ENCODE measurements at regions not wholly inside any gene's neighbourhood (a gene's known extent, or its start where the extent isn't known, plus 50 kb on each side); places are given as distances from the start of the nearest gene placed in this dataset.

DNA sequence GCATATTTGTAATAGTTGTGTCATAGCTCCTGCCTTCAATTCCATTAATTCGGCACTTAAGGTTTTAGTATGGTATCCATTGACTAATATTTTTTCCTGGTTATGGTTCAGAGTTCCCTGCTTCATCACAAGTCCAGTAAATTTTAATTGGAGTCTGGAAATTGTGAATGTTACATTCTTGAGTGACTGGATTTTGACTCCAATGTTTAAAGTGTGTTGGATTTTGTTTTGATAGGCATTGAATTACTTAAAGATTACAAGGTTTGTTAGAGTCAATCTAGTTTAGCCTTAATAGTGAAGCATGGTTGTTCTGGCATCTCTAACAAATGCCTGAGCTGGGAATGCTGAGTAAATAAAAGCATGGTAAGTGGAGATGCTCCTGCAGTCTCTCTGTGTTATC lies 326.6 kb upstream of the IGFBP3 start:
- H3K27ac ChIP-seq: no peak overlapping the region
- POLR2A ChIA-PET (ENCODE audit: low non-redundant PET): no interaction called here
- CTCF ChIA-PET: interaction anchor here (0.5 to 0.7 kb wide), 2 partner anchors 214 to 358 kb away, joined by 3 read pairs; no protein-coding TSS in a partner anchor
- DNase-seq (ENCODE audit: low spot score): no peak
- TF ChIP-seq, protein P1, sequence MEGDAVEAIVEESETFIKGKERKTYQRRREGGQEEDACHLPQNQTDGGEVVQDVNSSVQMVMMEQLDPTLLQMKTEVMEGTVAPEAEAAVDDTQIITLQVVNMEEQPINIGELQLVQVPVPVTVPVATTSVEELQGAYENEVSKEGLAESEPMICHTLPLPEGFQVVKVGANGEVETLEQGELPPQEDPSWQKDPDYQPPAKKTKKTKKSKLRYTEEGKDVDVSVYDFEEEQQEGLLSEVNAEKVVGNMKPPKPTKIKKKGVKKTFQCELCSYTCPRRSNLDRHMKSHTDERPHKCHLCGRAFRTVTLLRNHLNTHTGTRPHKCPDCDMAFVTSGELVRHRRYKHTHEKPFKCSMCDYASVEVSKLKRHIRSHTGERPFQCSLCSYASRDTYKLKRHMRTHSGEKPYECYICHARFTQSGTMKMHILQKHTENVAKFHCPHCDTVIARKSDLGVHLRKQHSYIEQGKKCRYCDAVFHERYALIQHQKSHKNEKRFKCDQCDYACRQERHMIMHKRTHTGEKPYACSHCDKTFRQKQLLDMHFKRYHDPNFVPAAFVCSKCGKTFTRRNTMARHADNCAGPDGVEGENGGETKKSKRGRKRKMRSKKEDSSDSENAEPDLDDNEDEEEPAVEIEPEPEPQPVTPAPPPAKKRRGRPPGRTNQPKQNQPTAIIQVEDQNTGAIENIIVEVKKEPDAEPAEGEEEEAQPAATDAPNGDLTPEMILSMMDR (conservative IDR thresholded peaks at IDR 0.05; ENCODE audit: low read depth): no peak

DNA sequence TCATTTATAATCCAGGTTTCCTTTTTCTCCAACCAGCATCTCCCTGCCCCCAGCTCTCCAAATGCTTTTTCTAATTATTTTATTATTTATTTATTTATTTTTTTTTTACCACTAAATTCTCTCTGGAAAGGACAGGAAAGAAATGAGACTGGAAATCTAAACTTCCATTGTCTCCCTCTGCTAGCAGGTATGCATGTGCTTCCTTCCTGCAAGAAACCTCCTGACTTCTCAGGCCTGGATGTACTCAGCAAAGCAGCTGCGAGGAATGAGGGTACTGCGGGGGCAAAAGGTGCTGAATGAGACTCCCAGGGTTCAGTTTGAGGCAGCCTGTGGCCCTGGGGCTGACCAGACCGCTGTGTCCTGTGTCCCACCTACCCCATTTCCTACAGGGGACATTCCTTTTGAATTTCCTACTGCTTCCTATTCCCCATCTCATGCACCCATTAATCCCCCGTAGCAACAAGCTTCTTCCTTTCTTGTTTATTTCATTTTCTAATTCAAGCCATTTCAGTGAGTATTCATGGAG lies 324.6 kb upstream of the IGFBP3 start:
- TF ChIP-seq, protein P1 (conservative IDR thresholded peaks at IDR 0.05; ENCODE audit: low read depth): no peak
- DNase-seq (ENCODE audit: low spot score): no peak
- CTCF ChIA-PET: no interaction called here
- no peak overlapping the region for H3K27ac ChIP-seq
- POLR2A ChIA-PET (ENCODE audit: low non-redundant PET): no interaction called here

DNA sequence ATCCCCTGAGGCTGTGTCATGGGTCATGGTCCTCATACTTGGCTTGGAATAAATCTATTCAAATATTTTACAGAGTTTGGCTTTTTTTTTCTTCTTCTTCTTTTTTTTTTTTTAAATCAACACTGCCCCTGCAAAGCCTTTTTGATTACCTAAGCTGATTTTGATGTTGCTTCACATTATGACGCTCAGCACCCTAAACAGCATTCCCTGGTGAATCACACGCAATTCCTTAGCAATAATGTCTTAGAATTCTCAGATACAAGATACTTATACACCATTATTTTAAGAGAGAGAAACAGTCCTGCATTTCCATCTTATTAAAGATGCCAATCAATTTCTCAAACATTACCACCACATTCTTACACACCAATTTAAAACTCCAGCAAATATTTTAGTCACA lies 323.7 kb upstream of the IGFBP3 start:
- CTCF ChIA-PET: no interaction called here
- H3K27ac ChIP-seq: no peak overlapping the region
- peak; percentile 25 for DNase-seq (ENCODE audit: low spot score)
- POLR2A ChIA-PET (ENCODE audit: low non-redundant PET): no interaction called here
- TF ChIP-seq, protein P1 (conservative IDR thresholded peaks at IDR 0.05; ENCODE audit: low read depth): no peak

DNA sequence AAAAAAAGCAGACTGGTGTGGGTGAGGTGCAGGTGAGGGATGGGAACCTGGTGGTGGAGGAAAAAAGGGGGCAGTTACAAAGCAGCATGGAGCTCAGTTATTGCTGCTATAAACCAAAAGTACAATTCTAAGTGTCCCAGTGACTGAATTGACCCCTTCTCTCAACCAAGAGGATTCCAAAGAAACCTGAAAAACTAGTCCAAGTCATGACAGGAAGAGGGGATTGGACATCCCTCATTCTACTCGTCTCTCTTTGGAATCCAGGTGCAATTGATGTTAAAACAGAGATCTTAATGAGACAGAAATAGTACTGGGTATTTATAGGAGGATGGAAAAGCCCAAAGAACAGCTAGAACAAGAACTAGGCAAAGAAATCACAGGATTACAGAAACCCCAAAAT lies 322.3 kb upstream of the IGFBP3 start:
- TF ChIP-seq, protein P1 (conservative IDR thresholded peaks at IDR 0.05; ENCODE audit: low read depth): no peak
- H3K27ac ChIP-seq: no peak overlapping the region
- no peak for DNase-seq (ENCODE audit: low spot score)
- CTCF ChIA-PET: no interaction called here
- POLR2A ChIA-PET (ENCODE audit: low non-redundant PET): no interaction called here

DNA sequence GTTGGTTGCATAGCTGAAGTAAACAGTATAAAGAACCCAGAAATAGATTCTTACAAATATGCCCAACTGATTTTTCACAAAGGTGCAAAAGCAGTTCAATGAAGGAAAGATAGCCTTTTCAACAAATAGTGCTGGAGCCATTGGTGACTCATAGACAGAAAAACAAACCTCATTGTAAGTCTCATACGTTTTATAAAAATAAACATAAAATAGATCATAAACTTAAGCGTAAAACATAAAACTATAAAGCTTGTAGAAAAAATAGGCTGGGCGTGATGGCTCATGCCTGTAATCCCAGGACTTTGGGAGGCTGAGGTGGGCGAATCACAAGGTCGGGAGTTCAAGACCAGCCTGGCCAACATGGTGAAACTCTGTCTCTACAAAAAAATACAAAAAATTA lies 318.8 kb upstream of the IGFBP3 start:
- CTCF ChIA-PET: no interaction called here
- no peak for DNase-seq (ENCODE audit: low spot score)
- no peak overlapping the region for H3K27ac ChIP-seq
- TF ChIP-seq, protein P1 (conservative IDR thresholded peaks at IDR 0.05; ENCODE audit: low read depth): no peak
- POLR2A ChIA-PET (ENCODE audit: low non-redundant PET): no interaction called here

DNA sequence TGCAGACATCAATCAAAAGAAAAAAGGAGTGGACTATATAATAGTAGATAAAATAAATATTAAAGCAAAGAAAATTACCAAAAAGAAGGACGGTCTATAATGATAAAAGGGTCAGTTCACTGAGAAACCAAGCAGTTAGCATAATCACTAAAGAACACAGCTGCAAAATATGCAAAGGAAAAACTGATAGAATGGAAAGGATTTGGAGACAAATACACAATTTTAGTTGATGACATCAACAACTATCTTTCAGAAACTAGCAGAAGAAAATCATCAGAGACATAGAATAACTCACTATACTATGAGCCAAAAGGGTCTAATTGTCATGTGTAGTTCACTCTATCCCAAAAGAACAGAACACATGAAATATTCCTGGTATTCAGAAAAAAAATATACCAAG lies 316.4 kb upstream of the IGFBP3 start:
- no peak overlapping the region for H3K27ac ChIP-seq
- no peak for DNase-seq (ENCODE audit: low spot score)
- POLR2A ChIA-PET (ENCODE audit: low non-redundant PET): no interaction called here
- TF ChIP-seq, protein P1 (conservative IDR thresholded peaks at IDR 0.05; ENCODE audit: low read depth): no peak
- CTCF ChIA-PET: no interaction called here

All from RWPE1 (cell line).